GM12891 (cell line): ENCODE measurements at regions not wholly inside any gene's neighbourhood (a gene's known extent, or its start where the extent isn't known, plus 50 kb on each side); places are given as distances from the start of the nearest gene placed in this dataset.

Experiments used
- DNase-seq: peaks from one replicate; pipeline ENCODE4 v3.0.0; 2011; ENCODE audit warnings: low spot score; ENCODE audit not compliant: insufficient read length
- FAIRE-seq: peaks from 2 replicates; lab custom pipeline; 2011; peaks lifted over from hg19 to GRCh38; lab: Jason Lieb, UNC
- PAX5 ChIP-seq: IDR thresholded peaks from 2 replicates; pipeline ENCODE4 v1.6.1; 2011; ENCODE audit warnings: low read length, moderate library complexity, mild to moderate bottlenecking; ENCODE audit not compliant: insufficient read depth, severe bottlenecking
- POLR2A ChIP-seq: IDR thresholded peaks from 2 replicates; pipeline ENCODE4 v1.6.1; 2011; ENCODE audit warnings: low read depth, low read length, control low read depth
- POLR2AphosphoS5 ChIP-seq: IDR thresholded peaks from 2 replicates; pipeline ENCODE4 v1.6.1; 2011; ENCODE audit warnings: low read depth, low read length, control low read depth
- POU2F2 ChIP-seq: IDR thresholded peaks from 2 replicates; pipeline ENCODE4 v1.6.1; 2011; ENCODE audit warnings: low read depth, mild to moderate bottlenecking, control low read depth, low read length, moderate library complexity
- SPI1 ChIP-seq: IDR thresholded peaks from 2 replicates; pipeline ENCODE4 v1.6.1; 2011; ENCODE audit warnings: low read depth, low read length, control low read depth
- TAF1 ChIP-seq: IDR thresholded peaks from 2 replicates; pipeline ENCODE4 v1.6.1; 2011; ENCODE audit warnings: low read depth, low read length, control low read depth

- FAIRE-seq (no peak), DNase-seq (no peak)
- no peak for TF ChIP-seq SPI1
- no peak for TF ChIP-seq PAX5
- no peak for TF ChIP-seq POLR2AphosphoS5
- TF ChIP-seq POLR2A, result no peak
- no peak for TF ChIP-seq TAF1
- TF ChIP-seq POU2F2, result no peak
Measured at GRCh38 chr11:33618351-33618710, 82.3 kb downstream of the C11orf91 start.

- no peak for FAIRE-seq
- TF ChIP-seq TAF1 (no peak), POLR2AphosphoS5 (no peak), SPI1 (no peak)
- no peak for DNase-seq
Measured at GRCh38 chr11:33617672-33618350, 82.8 kb downstream of the C11orf91 start.

GRCh38 chr11:33616552-33616951, 84.1 kb downstream of the C11orf91 start:
- no peak for DNase-seq
- no peak for FAIRE-seq
- TF ChIP-seq TAF1 (no peak), POLR2AphosphoS5 (no peak)

- no peak for FAIRE-seq
- DNase-seq, result no peak
- TF ChIP-seq POU2F2 (no peak), SPI1 (no peak), POLR2A (no peak), PAX5 (no peak), POLR2AphosphoS5 (no peak), TAF1 (no peak)
Measured at GRCh38 chr11:33615751-33616150, 84.9 kb downstream of the C11orf91 start.

GRCh38 chr11:33613404-33613803, 87.2 kb downstream of the C11orf91 start:
- no peak for TF ChIP-seq TAF1
- TF ChIP-seq PAX5, result no peak
- TF ChIP-seq POLR2A, result no peak
- no peak for TF ChIP-seq SPI1
- TF ChIP-seq POU2F2, result no peak
- no peak for TF ChIP-seq POLR2AphosphoS5
- FAIRE-seq (no peak), DNase-seq (no peak)

- no peak for DNase-seq
- no peak for FAIRE-seq
- no peak for TF ChIP-seq SPI1
- no peak for TF ChIP-seq POU2F2
- no peak for TF ChIP-seq TAF1
- TF ChIP-seq POLR2A, result no peak
- TF ChIP-seq POLR2AphosphoS5, result no peak
- no peak for TF ChIP-seq PAX5
Measured at GRCh38 chr11:33610903-33611302, 89.7 kb downstream of the C11orf91 start.

- DNase-seq (no peak), FAIRE-seq (no peak)
- TF ChIP-seq PAX5 (no peak), POLR2A (no peak), POLR2AphosphoS5 (no peak), POU2F2 (no peak), SPI1 (no peak), TAF1 (no peak)
Measured at GRCh38 chr11:33608386-33608785, 92.2 kb downstream of the C11orf91 start.

- no peak for TF ChIP-seq POLR2A
- TF ChIP-seq TAF1, result no peak
- no peak for TF ChIP-seq PAX5
- no peak for TF ChIP-seq POLR2AphosphoS5
- no peak for TF ChIP-seq SPI1
- no peak for TF ChIP-seq POU2F2
- DNase-seq, result no peak
- FAIRE-seq, result no peak
Measured at GRCh38 chr11:33606762-33607161, 93.9 kb downstream of the C11orf91 start.

- FAIRE-seq (no peak), DNase-seq (no peak)
- TF ChIP-seq POLR2A (no peak), TAF1 (no peak), SPI1 (no peak), POU2F2 (no peak), PAX5 (no peak)
Measured at GRCh38 chr11:33605703-33606102, 94.9 kb downstream of the C11orf91 start.

GRCh38 chr11:33598426-33599069, 102.1 kb downstream of the C11orf91 start:
- DNase-seq, result no peak
- no peak for TF ChIP-seq POLR2A
- no peak for TF ChIP-seq POLR2AphosphoS5
- no peak for TF ChIP-seq POU2F2
- no peak for TF ChIP-seq TAF1
- no peak for TF ChIP-seq PAX5
- no peak for TF ChIP-seq SPI1
- FAIRE-seq, result no peak

- FAIRE-seq, result no peak
- DNase-seq, result no peak
- no peak for TF ChIP-seq POLR2AphosphoS5
- TF ChIP-seq POLR2A, result no peak
- TF ChIP-seq POU2F2, result no peak
- TF ChIP-seq TAF1, result no peak
- no peak for TF ChIP-seq SPI1
- no peak for TF ChIP-seq PAX5
Measured at GRCh38 chr11:33594188-33594587, 106.4 kb downstream of the C11orf91 start.
